ENCODE measurements at regions not wholly inside any gene's neighbourhood (a gene's known extent, or its start where the extent isn't known, plus 50 kb on each side); places are given as distances from the start of the nearest gene placed in this dataset.

- TF ChIP-seq BACH2 (CRISPR knock-in tag; IDR thresholded peaks at IDR 0.05; ENCODE audit: borderline replicate concordance) (no peak), PATZ1 (CRISPR knock-in tag; IDR thresholded peaks at IDR 0.05; ENCODE audit: borderline replicate concordance) (no peak), GLIS3 (CRISPR knock-in tag; IDR thresholded peaks at IDR 0.05) (no peak), CSDC2 (CRISPR knock-in tag; IDR thresholded peaks at IDR 0.05) (no peak), ZNF8 (CRISPR knock-in tag; IDR thresholded peaks at IDR 0.05) (no peak), ZFP3 (CRISPR knock-in tag; IDR thresholded peaks at IDR 0.05) (no peak), RARB (CRISPR knock-in tag; IDR thresholded peaks at IDR 0.05) (no peak), CREB5 (CRISPR knock-in tag; IDR thresholded peaks at IDR 0.05; ENCODE audit: low read depth) (no peak), TCF4 (CRISPR knock-in tag; IDR thresholded peaks at IDR 0.05; ENCODE audit: borderline replicate concordance) (no peak), TSHZ2 (CRISPR knock-in tag; IDR thresholded peaks at IDR 0.05) (no peak), ZNF565 (CRISPR knock-in tag; conservative IDR thresholded peaks at IDR 0.05; ENCODE audit: low read depth) (no peak), ZFP30 (CRISPR knock-in tag; IDR thresholded peaks at IDR 0.05) (no peak)
These were observed 421.6 kb upstream of the CHST9 start for GRCh38 chr18:27606741-27607140.
